SK-N-SH (cell line): ENCODE measurements at regions not wholly inside any gene's neighbourhood (a gene's known extent, or its start where the extent isn't known, plus 50 kb on each side); places are given as distances from the start of the nearest gene placed in this dataset.

Experiments used
- CTCF ChIA-PET: fragments of 300-600, 350-600 bp; formaldehyde crosslinking; extraction: SDS; loops from one replicate; lab custom pipeline; 2021; lab: Yijun Ruan, JAX
- POLR2A ChIA-PET: fragments of 350-600 bp; sonication (Branson Sonifier 250); formaldehyde crosslinking; extraction: SDS; loops from one replicate; lab custom pipeline; 2020; ENCODE audit warnings: antibody characterized with exemption, inconsistent platforms; lab: Yijun Ruan, JAX
- DNase-seq: peaks from one replicate; pipeline ENCODE4 v3.0.0; 2012
- H2AFZ ChIP-seq: fragments of 200-600 bp; sonication (generic); 2 replicates; pipeline ENCODE4 v1.8.1; 2016; ENCODE audit warnings: antibody characterized with exemption, mild to moderate bottlenecking, low read depth
- H3F3A ChIP-seq: fragments of 200-600 bp; sonication (generic); replicated peaks from 2 replicates; pipeline ENCODE3; 2016; ENCODE audit warnings: antibody characterized with exemption, mild to moderate bottlenecking; ENCODE audit not compliant: insufficient read depth
- H3K27ac ChIP-seq, 2 experiments: fragments of 200-500 bp in 1 of 2; fragments of 200-600 bp in 1 of 2; sonication (Bioruptor generic) in 1 of 2; sonication (generic), shearing (Covaris generic) in 1 of 2; 2 replicates each; pipeline versions ENCODE4 v1.5.1 to v1.6.1; 2014 to 2016; ENCODE audit warnings: low read depth in 2 of 2, inconsistent platforms in 1 of 2, low read length in 1 of 2, mild to moderate bottlenecking in 1 of 2, mixed read lengths in 1 of 2
- H3K27me3 ChIP-seq: fragments of 200-600 bp; sonication (generic), shearing (Covaris generic); 2 replicates; pipeline ENCODE4 v1.6.1; 2016; ENCODE audit warnings: mixed run types; ENCODE audit not compliant: insufficient read depth
- H3K36me3 ChIP-seq, 2 experiments: fragments of 200-500 bp in 1 of 2; fragments of 200-600 bp in 1 of 2; sonication (Bioruptor generic) in 1 of 2; sonication (generic) in 1 of 2; replicated peaks in 1 of 2; 2 replicates each; pipeline versions ENCODE3 to v1.5.1; 2014 to 2016; ENCODE audit warnings: low read length in 1 of 2, mild to moderate bottlenecking in 1 of 2; ENCODE audit not compliant: insufficient read depth in 2 of 2, control insufficient read depth in 1 of 2
- H3K4me1 ChIP-seq, 2 experiments: fragments of 200-500 bp in 1 of 2; fragments of 200-600 bp in 1 of 2; sonication (Bioruptor generic) in 1 of 2; sonication (generic), shearing (Covaris generic) in 1 of 2; 2 replicates each; pipeline versions ENCODE4 v1.5.1 to v1.6.1; 2014 to 2016; ENCODE audit warnings: low read depth in 1 of 2, low read length in 1 of 2, mixed run types in 1 of 2; ENCODE audit not compliant: insufficient read depth in 2 of 2, control insufficient read depth in 1 of 2
- H3K4me2 ChIP-seq: fragments of 200-600 bp; sonication (generic), shearing (Covaris generic); 2 replicates; pipeline ENCODE4 v1.6.1; 2017; ENCODE audit warnings: mixed run types
- H3K4me3 ChIP-seq, 2 experiments: fragments of 200-500 bp in 1 of 2; fragments of 200-600 bp in 1 of 2; sonication (Bioruptor generic) in 1 of 2; sonication (generic), shearing (Covaris generic) in 1 of 2; 2 replicates each; pipeline versions ENCODE4 v1.5.1 to v1.8.1; 2014 to 2016; ENCODE audit warnings: low read depth in 2 of 2, inconsistent platforms in 1 of 2, low read length in 1 of 2, mild to moderate bottlenecking in 1 of 2, mixed read lengths in 1 of 2, moderate library complexity in 1 of 2
- H3K79me2 ChIP-seq: fragments of 200-600 bp; sonication (generic); 2 replicates; pipeline ENCODE4 v1.8.1; 2017; ENCODE audit warnings: mild to moderate bottlenecking; ENCODE audit not compliant: insufficient read depth
- H3K9ac ChIP-seq: fragments of 200-600 bp; sonication (generic); 2 replicates; pipeline ENCODE4 v1.6.1; 2017; ENCODE audit warnings: mixed run types
- H3K9me2 ChIP-seq: fragments of 200-600 bp; sonication (generic); 2 replicates; pipeline ENCODE4 v1.6.1; 2017; ENCODE audit warnings: mixed run types
- H3K9me3 ChIP-seq: fragments of 200-600 bp; sonication (generic); 2 replicates; pipeline ENCODE4 v1.6.1; 2017; ENCODE audit warnings: mixed run types, mild to moderate bottlenecking, moderate library complexity
- H4K20me1 ChIP-seq: fragments of 200-600 bp; sonication (generic); 2 replicates; pipeline ENCODE4 v1.6.1; 2017; ENCODE audit warnings: mild to moderate bottlenecking, mixed run types; ENCODE audit not compliant: insufficient read depth
- CHD2 ChIP-seq: fragments of 150-350 bp; IDR thresholded peaks from 2 replicates; pipeline ENCODE4 v1.6.1; 2018; ENCODE audit warnings: low read length; ENCODE audit not compliant: partially characterized antibody
- ELF1 ChIP-seq: IDR thresholded peaks from 2 replicates; pipeline ENCODE4 v1.4.0; 2012
- EP300 ChIP-seq, 2 experiments: IDR thresholded peaks; 2 replicates each; pipeline versions ENCODE4 v1.4.0 to v1.6.1; 2012; ENCODE audit warnings: borderline replicate concordance in 1 of 2, low read depth in 1 of 2, low read length in 1 of 2
- FOXJ3 ChIP-seq: sonication (generic); formaldehyde crosslinking; IDR thresholded peaks from 2 replicates; pipeline ENCODE4 v1.5.1; 2020; ENCODE audit warnings: mild to moderate bottlenecking, missing genetic modification reagents
- FOXM1 ChIP-seq: IDR thresholded peaks from 2 replicates; pipeline ENCODE4 v1.4.0; 2012; ENCODE audit warnings: low read depth, mild to moderate bottlenecking
- GABPA ChIP-seq: IDR thresholded peaks from 2 replicates; pipeline ENCODE4 v1.4.0; 2012; ENCODE audit warnings: low read depth, mild to moderate bottlenecking
- JUND ChIP-seq: IDR thresholded peaks from 2 replicates; pipeline ENCODE4 v1.4.0; 2012
- RFX5 ChIP-seq: IDR thresholded peaks from 2 replicates; pipeline ENCODE4 v1.6.1; 2012; ENCODE audit warnings: mild to moderate bottlenecking, improper control_type of control experiment, low read length
- SIN3A ChIP-seq: IDR thresholded peaks from 2 replicates; pipeline ENCODE4 v1.6.1; 2012; ENCODE audit warnings: low read depth, mild to moderate bottlenecking, low read length, moderate library complexity, borderline replicate concordance
- TCF12 ChIP-seq: IDR thresholded peaks from 2 replicates; pipeline ENCODE4 v1.4.0; 2012
- TEAD4 ChIP-seq: IDR thresholded peaks from 2 replicates; pipeline ENCODE4 v1.4.0; 2012; ENCODE audit warnings: mild to moderate bottlenecking, borderline replicate concordance; ENCODE audit not compliant: insufficient read depth
- YY1 ChIP-seq: IDR thresholded peaks from 2 replicates; pipeline ENCODE4 v1.4.0; 2012; ENCODE audit warnings: low read depth, mild to moderate bottlenecking
- ZBTB33 ChIP-seq: IDR thresholded peaks from 2 replicates; pipeline ENCODE4 v1.4.0; 2012; ENCODE audit warnings: low read depth, borderline replicate concordance
- WGBS: methylation state at CpG from one replicate; pipeline ENCODE4 v1.1.6; 2017; ENCODE audit warnings: low lambda C conversion rate; 5-methylcytosine and 5-hydroxymethylcytosine counted together
- TF ChIP-seq, protein P1 (sequence below): fragments of 200-600 bp; sonication (generic); IDR thresholded peaks from 2 replicates; pipeline ENCODE4 v1.6.1; 2017; ENCODE audit warnings: antibody characterized with exemption, mild to moderate bottlenecking, moderate library complexity

GRCh38 chr3:148131990-148132638 is 565.6 kb upstream of the AGTR1 start:
- no peaks in the 10 kb centered on the region for H3F3A ChIP-seq

GRCh38 chr3:148136816-148137215 is 560.9 kb upstream of the AGTR1 start:
- no peak for DNase-seq
- H2AFZ ChIP-seq: no peak overlapping the region

More at GRCh38 chr3:148131990-148132638, 565.6 kb upstream of the AGTR1 start:
- H3K79me2 ChIP-seq: no peaks in the 10 kb centered on the region
- no peak for DNase-seq
- H3K9me2 ChIP-seq: no peaks in the 10 kb centered on the region
- CTCF ChIA-PET: no interaction called here
- H3K27me3 ChIP-seq: no peaks in the 10 kb centered on the region
- no peaks in the 10 kb centered on the region for H3K9me3 ChIP-seq
- no peak overlapping the region for H3K27ac ChIP-seq
- 71% methylated on average over 3 of the region's 3 CpGs for WGBS
- H2AFZ ChIP-seq: no peak overlapping the region
- POLR2A ChIA-PET: no interaction called here
- H3K4me3 ChIP-seq: no peak overlapping the region
- H3K36me3 ChIP-seq: no peaks in the 10 kb centered on the region
- H4K20me1 ChIP-seq: no peaks in the 10 kb centered on the region
- no peak for TF ChIP-seq RFX5
- no peak for TF ChIP-seq ZBTB33
- TF ChIP-seq EP300 (IDR thresholded peaks at IDR 0.05; ENCODE audit: borderline replicate concordance in 1 of 2, low read depth in 1 of 2, low read length in 1 of 2): no peak
- no peak for TF ChIP-seq JUND
- no peak for TF ChIP-seq YY1
- no peak for TF ChIP-seq SIN3A
- no peak for TF ChIP-seq FOXM1
- TF ChIP-seq ELF1: no peak
- H3K9ac ChIP-seq: no peak overlapping the region
- H3K4me2 ChIP-seq: no peak overlapping the region
- H3K4me1 ChIP-seq: no peaks in the 10 kb centered on the region

More at GRCh38 chr3:148136816-148137215, 560.9 kb upstream of the AGTR1 start:
- Histone ChIP-seq H3F3A (no peaks in the 10 kb centered on the region), H3K9me3 (no peaks in the 10 kb centered on the region), H3K27ac (no peak overlapping the region), H3K4me1 (no peaks in the 10 kb centered on the region; a peak in 1 of 4 replicates), H3K9ac (no peak overlapping the region), H3K36me3 (no peaks in the 10 kb centered on the region), H3K9me2 (no peaks in the 10 kb centered on the region), H4K20me1 (no peaks in the 10 kb centered on the region), H3K4me3 (no peak overlapping the region), H3K4me2 (no peak overlapping the region), H3K79me2 (no peaks in the 10 kb centered on the region), H3K27me3 (no peaks in the 10 kb centered on the region)
- POLR2A ChIA-PET: no interaction called here
- CTCF ChIA-PET: no interaction called here
- TF ChIP-seq FOXJ3: no peak
- no peak for TF ChIP-seq CHD2
- TF ChIP-seq, protein P1, sequence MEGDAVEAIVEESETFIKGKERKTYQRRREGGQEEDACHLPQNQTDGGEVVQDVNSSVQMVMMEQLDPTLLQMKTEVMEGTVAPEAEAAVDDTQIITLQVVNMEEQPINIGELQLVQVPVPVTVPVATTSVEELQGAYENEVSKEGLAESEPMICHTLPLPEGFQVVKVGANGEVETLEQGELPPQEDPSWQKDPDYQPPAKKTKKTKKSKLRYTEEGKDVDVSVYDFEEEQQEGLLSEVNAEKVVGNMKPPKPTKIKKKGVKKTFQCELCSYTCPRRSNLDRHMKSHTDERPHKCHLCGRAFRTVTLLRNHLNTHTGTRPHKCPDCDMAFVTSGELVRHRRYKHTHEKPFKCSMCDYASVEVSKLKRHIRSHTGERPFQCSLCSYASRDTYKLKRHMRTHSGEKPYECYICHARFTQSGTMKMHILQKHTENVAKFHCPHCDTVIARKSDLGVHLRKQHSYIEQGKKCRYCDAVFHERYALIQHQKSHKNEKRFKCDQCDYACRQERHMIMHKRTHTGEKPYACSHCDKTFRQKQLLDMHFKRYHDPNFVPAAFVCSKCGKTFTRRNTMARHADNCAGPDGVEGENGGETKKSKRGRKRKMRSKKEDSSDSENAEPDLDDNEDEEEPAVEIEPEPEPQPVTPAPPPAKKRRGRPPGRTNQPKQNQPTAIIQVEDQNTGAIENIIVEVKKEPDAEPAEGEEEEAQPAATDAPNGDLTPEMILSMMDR: no peak
- TF ChIP-seq GABPA: no peak
- no peak for TF ChIP-seq TCF12
- TF ChIP-seq TEAD4: no peak
